CD4-positive, alpha-beta T cell (primary cell): ENCODE measurements at regions not wholly inside any gene's neighbourhood (a gene's known extent, or its start where the extent isn't known, plus 50 kb on each side); places are given as distances from the start of the nearest gene placed in this dataset.

ENCODE experiments used
- ATAC-seq: fragments of 200-7000 bp; cut with Tn5 transposase; one replicate; pipeline ENCODE4 v1.10.0; 2022; ENCODE audit warnings: mild to moderate bottlenecking; ENCODE audit not compliant: poor library complexity
- CTCF ChIA-PET: fragments of 350-600 bp; sonication (Branson Sonifier 250); formaldehyde crosslinking; loops from one replicate; lab custom pipeline; 2021; ENCODE audit warnings: antibody characterized with exemption, inconsistent platforms; lab: Charles Lee
- POLR2A ChIA-PET: fragments of 350-600 bp; sonication (Branson Sonifier 250); formaldehyde crosslinking; loops from one replicate; lab custom pipeline; 2021; ENCODE audit warnings: antibody characterized with exemption, inconsistent platforms; lab: Charles Lee
- DNase-seq, 14 experiments: peaks; one replicate each; pipeline ENCODE4 v3.0.0-alpha.2; 2013 to 2020; ENCODE audit warnings: mixed read lengths in 2 of 14
- H3K27ac ChIP-seq, 2 donors: one replicate each; pipeline versions ENCODE4 v1.5.1 to v1.7.0; 2013; ENCODE audit warnings: low read length in 2 of 2, low read depth in 1 of 2, mild to moderate bottlenecking in 1 of 2
- H3K27me3 ChIP-seq, 2 experiments: 1 replicate in 1 of 2; 2 replicates in 1 of 2; pipeline versions ENCODE4 v1.6.1 to v1.7.0; 2013; ENCODE audit warnings: low read length in 2 of 2, control low read depth in 1 of 2, mild to moderate bottlenecking in 1 of 2, moderate library complexity in 1 of 2; ENCODE audit not compliant: insufficient read depth in 2 of 2, control insufficient read depth in 1 of 2
- H3K36me3 ChIP-seq: one replicate; pipeline ENCODE4 v1.6.1; 2013; ENCODE audit warnings: low read length, control low read depth; ENCODE audit not compliant: insufficient read depth
- H3K4me1 ChIP-seq: one replicate; pipeline ENCODE4 v1.6.1; 2013; ENCODE audit warnings: low read length, control low read depth; ENCODE audit not compliant: insufficient read depth
- H3K4me3 ChIP-seq: one replicate; pipeline ENCODE4 v1.5.1; 2013; ENCODE audit warnings: mild to moderate bottlenecking, low read length, moderate library complexity
- H3K9me3 ChIP-seq, 2 experiments: 1 replicate in 1 of 2; 2 replicates in 1 of 2; pipeline versions ENCODE4 v1.6.1 to v1.7.0; 2013; ENCODE audit warnings: low read length in 2 of 2, mild to moderate bottlenecking in 2 of 2, control low read depth in 1 of 2, moderate library complexity in 1 of 2; ENCODE audit not compliant: control insufficient read depth in 1 of 2, insufficient read depth in 1 of 2
- H3K27ac Mint-ChIP-seq: one replicate; pipeline ENCODE4 v1.8.0; 2020; ENCODE audit warnings: mixed read lengths
- H3K27me3 Mint-ChIP-seq: one replicate; pipeline ENCODE4 v1.8.0; 2021; ENCODE audit warnings: mixed read lengths
- H3K36me3 Mint-ChIP-seq: one replicate; pipeline ENCODE4 v1.8.0; 2021; ENCODE audit warnings: low read depth, mixed read lengths
- H3K4me1 Mint-ChIP-seq: one replicate; pipeline ENCODE4 v1.8.0; 2021; ENCODE audit warnings: low read depth, mixed read lengths
- H3K4me3 Mint-ChIP-seq: one replicate; pipeline ENCODE4 v1.8.0; 2020; ENCODE audit warnings: mild to moderate bottlenecking, mixed read lengths
- H3K9me3 Mint-ChIP-seq: one replicate; pipeline ENCODE4 v1.8.0; 2020; ENCODE audit warnings: mixed read lengths
- CTCF ChIP-seq: fragments of 200-600 bp; IDR thresholded peaks from one replicate; pipeline ENCODE4 v1.8.0; 2022; ENCODE audit warnings: antibody characterized with exemption, mild to moderate bottlenecking
- intact Hi-C, 2 experiments: fragments of 100-400 bp; cut with DNase I in 1 of 2; cut with micrococcal nuclease in 1 of 2; formaldehyde crosslinking; loops; one replicate each; pipeline versions ENCODE4 v1.15.1 to v1.9.0; 2023 to 2025; cut with DNase I, micrococcal nuclease

- ChIA-PET POLR2A (no interaction called here), CTCF (no interaction called here)
- Mint-ChIP-seq H3K9me3 (no peaks in the 10 kb centered on the region), H3K4me3 (no peak overlapping the region), H3K27me3 (no peaks in the 10 kb centered on the region), H3K36me3 (no peaks in the 10 kb centered on the region), H3K27ac (no peak overlapping the region), H3K4me1 (no peaks in the 10 kb centered on the region)
- DNase-seq (no peak), ATAC-seq (no peak)
- Histone ChIP-seq H3K36me3 (no peaks in the 10 kb centered on the region), H3K27ac (no peak overlapping the region), H3K27me3 (no peaks in the 10 kb centered on the region), H3K4me1 (no peaks in the 10 kb centered on the region), H3K4me3 (no peak overlapping the region), H3K9me3 (no peaks in the 10 kb centered on the region)
- intact Hi-C loops = no loop called here
- no peak for TF ChIP-seq CTCF
Observed at GRCh38 chr11:98940913-98941312, 79.8 kb upstream of the CNTN5 start.

- no peak overlapping the region for H3K27ac ChIP-seq
- TF ChIP-seq CTCF = no peak
- no peaks in the 10 kb centered on the region for H3K4me1 ChIP-seq
- Mint-ChIP-seq H3K27ac (no peak overlapping the region), H3K4me1 (no peaks in the 10 kb centered on the region), H3K36me3 (no peaks in the 10 kb centered on the region), H3K4me3 (no peak overlapping the region), H3K9me3 (no peaks in the 10 kb centered on the region), H3K27me3 (no peaks in the 10 kb centered on the region)
- no peaks in the 10 kb centered on the region for H3K36me3 ChIP-seq
- CTCF ChIA-PET = no interaction called here
- H3K9me3 ChIP-seq = no peaks in the 10 kb centered on the region
- no peak overlapping the region for H3K4me3 ChIP-seq
- ATAC-seq = no peak
- DNase-seq = no peak
- POLR2A ChIA-PET = no interaction called here
- no peaks in the 10 kb centered on the region for H3K27me3 ChIP-seq
- intact Hi-C loops = no loop called here
Observed at GRCh38 chr11:98944461-98944860, 76.3 kb upstream of the CNTN5 start.

GRCh38 chr11:98952107-98952506, 68.6 kb upstream of the CNTN5 start:
- Histone ChIP-seq H3K9me3 (peaks cover 0 to 6% of the 10 kb centered on the region in 2 experiments), H3K27ac (no peak overlapping the region), H3K36me3 (no peaks in the 10 kb centered on the region), H3K4me1 (no peaks in the 10 kb centered on the region), H3K4me3 (no peak overlapping the region), H3K27me3 (no peaks in the 10 kb centered on the region)
- no peaks in the 10 kb centered on the region for H3K36me3 Mint-ChIP-seq
- intact Hi-C loops = no loop called here
- H3K27me3 Mint-ChIP-seq = no peaks in the 10 kb centered on the region
- no peak for TF ChIP-seq CTCF
- CTCF ChIA-PET = no interaction called here
- POLR2A ChIA-PET = no interaction called here
- no peaks in the 10 kb centered on the region for H3K4me1 Mint-ChIP-seq
- DNase-seq (no peak), ATAC-seq (no peak)
- H3K27ac Mint-ChIP-seq = no peak overlapping the region
- no peak overlapping the region for H3K4me3 Mint-ChIP-seq
- no peaks in the 10 kb centered on the region for H3K9me3 Mint-ChIP-seq
